Right renal cortex interstitium (tissue), 3 donors: ENCODE measurements at regions not wholly inside any gene's neighbourhood (a gene's known extent, or its start where the extent isn't known, plus 50 kb on each side); places are given as distances from the start of the nearest gene placed in this dataset.

ENCODE experiments used
- DNase-seq, 3 donors: peaks; one replicate each; pipeline ENCODE4 v3.0.0-alpha.2; 2013; ENCODE audit warnings: low read depth in 3 of 3, low spot score in 2 of 3

DNA sequence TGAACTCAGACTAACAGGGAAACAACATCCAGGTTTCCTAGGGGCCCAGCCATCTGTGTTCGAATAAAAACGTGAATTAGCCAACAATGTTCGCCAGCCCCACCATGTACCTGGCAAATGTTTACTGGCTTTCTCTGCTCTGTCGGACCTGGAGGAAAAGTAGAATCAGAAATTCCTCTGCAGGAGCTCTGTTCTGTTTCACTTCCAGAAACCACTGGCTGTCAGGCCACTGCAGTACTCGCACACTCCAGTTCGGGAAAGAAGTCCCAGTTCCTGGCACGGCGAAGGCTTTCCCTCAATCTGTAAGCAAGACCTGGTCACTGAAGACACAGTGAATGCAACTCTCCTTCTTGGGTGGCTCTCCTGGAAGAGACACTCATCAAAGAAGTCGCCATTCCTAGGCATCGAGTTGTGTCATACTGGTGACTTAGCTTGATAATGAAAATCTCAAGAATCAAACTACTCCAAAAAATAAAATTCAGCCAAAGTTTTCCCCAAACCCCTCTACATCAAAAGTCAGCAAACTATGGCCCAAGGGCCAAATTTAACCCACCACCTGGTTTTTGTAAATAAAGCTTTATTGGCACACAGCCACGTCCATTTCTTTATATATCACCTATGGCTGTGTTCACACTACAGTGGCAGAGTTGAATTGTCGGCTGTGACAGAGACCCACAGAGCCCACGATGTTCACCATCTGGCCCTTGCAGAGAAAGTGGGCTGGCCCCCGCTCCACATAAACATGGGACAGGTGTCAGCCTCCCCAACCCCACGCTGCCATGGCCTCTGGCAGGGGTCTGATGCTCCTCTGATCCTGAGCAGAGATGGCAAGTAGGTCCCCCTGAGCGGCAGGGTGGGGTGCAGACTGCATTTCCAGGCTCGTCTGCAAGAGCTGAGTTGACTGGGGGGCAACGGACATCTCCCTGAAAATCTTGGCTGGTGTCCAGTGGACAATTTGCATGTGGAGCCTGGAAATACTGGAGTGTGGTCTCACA lies 189.2 kb upstream of the DIO3 start:
- DNase-seq: no peak

- DNase-seq: no peak
These were observed 188.2 kb upstream of the DIO3 start for GRCh38 chr14:101372894-101373620.

DNA sequence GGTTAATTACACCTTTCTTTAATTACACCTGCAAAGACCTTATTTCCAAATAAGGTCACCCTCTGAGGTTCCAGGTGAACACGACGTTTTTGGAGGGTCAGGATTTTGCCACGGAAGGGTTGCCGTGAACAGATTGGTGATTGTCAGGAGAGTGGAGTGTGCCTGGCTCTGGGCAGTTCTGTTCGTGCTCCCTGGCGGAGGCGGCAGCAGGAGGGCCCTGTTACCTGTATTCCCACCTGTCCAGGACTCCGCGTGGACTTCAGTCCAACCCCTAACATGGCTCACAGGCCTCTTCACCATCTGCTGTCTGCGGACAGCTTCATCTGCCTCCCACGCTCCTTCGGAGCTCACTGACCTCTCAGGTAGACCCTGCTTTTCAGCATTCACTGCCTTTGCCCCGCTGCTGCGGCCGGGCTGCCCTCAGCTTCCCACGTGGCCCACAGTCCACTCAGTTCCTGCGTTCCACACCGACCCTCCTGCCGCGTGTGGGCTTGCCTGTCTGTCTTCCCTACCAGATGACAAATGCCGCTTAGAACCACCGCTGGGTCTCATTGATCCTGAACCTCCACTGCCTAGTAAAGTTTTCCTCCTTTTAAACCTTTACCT lies 187.5 kb upstream of the DIO3 start:
- no peak for DNase-seq

DNA sequence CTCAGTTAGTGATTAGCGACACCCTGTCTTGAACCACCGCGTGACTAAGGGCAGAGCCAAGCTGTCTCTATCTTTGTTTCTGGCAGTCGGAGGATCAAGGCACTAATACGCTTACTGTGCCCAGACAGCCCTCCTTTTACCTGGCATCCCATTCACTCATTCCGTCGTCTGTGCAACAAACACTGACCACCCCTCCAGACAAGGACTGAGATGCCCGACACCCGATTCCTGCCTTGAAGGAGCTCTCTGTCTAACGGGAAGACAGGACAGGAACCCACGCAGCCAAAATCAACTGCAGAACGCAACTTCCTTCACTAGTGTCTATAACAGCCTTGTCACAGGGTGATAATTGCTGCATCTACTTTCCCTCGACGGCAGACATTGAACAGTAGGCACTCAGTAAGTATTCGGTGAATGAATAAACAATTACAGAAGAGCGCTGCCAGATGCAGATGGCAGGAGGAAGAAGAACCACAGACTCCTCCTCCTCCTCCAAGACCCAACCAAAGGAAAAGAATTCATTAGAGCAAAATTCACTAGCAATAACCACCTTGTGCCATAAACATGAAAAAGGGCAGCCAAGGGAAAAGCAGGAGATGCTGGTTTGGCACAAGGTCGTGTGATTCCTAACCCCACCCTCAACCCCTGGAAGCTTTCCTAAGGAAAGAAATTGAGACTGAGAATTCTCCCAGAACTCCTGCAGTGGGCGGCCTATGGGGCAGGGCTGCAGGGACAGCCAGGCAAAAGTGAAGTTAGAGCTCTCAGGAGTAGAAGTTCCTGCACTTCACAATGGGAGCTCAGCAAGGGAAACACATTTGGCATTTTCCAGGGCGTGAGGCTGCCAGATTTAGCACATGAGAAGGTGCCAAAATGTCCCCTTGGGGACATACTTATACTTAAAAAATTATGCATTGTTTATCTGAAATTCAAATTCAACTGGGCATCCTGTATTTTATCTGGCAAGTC lies 186.6 kb upstream of the DIO3 start:
- no peak for DNase-seq

DNA sequence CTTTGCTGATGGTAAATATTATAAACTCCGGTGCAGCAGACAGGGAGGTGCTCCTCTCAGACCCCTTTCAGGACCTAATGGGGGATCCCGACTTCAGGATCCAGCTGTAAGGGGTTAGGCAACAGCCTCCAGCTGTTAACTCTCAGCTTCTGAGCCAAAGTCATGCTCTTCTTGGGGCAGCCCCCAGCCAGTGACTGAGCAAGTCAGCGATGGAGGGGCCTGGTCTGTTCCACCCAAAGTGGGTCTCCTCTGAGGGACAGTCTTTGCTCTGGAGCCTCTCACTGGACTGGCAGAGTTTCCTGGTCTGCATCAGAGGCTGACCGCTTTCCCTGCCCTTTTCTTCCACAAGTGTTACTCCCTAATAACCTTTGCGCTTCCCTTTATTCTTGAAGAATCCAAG lies 184.2 kb upstream of the DIO3 start:
- DNase-seq: no peak

GRCh38 chr14:101379842-101380241 lies 181.5 kb upstream of the DIO3 start:
- no peak for DNase-seq

GRCh38 chr14:101380512-101380911 lies 180.8 kb upstream of the DIO3 start:
- DNase-seq: no peak

DNA sequence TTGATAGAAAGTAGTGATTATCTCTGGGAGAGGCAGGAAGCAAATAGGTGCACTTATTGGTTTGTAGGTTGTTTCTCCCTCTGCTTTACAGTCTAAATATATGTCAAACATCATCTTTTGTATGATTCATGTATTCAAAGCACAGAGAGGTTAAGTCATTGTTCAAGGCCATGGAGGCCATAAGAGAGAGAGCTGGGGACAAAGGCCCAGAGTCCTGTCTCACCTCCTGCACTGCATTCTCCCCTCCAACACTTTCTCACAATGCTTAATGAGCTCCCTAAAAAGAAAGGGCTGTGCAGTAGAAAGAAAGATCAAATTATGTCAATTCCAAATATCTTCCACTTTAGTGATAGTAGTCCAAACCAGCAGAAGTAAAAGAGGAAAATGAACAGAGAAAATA lies 180.4 kb upstream of the DIO3 start:
- DNase-seq: no peak

DNA sequence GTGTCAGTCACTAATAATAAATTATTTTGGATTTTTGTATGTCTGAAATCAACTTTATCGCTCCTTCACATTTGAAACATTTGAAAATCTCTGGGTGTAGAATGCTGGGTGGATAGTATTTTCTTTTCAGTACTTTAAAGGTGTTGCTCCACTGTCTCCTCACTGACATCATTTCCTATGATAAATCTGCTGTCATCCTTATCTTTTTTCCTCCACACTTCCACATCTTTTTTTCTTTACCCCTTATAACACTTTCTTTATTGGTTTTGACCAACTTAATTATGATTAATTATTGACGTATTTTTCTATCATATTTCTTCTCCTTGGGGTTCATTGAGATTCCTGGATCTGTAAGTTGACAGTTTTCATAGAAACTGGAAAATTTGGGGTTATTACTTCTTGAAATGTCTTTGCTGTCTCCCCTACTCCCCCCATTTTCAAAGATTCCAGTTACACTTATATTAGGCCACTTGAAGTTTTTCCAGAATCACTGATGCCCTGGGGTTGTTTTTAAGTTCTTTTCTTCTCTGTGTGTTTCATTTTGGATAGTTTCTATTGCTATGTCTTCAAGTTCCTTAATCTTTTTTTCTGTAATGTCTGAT lies 177.5 kb upstream of the DIO3 start:
- no peak for DNase-seq

GRCh38 chr14:101394374-101394773 lies 166.9 kb upstream of the DIO3 start:
- no peak for DNase-seq

DNA sequence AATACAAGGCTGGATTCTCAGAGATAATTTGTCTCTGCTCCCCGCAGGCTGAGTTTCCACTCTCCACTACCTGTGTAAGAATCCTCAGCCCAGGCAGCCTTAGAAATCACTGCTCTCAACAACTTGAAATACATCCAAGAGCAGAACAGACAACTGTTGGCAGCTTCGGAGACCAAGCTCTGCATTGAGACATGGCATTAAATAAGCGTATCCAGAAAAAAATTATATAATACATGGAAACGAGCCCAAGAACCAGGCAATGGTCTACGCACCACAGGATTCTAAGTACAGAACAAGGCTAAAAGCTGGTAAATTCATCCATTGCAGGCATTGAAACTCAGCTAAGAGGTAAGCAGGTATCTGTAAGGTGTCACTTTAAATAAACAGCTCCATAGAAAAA lies 165.5 kb upstream of the DIO3 start:
- no peak for DNase-seq

- no peak for DNase-seq
These were observed 164.1 kb upstream of the DIO3 start for GRCh38 chr14:101397206-101397605.

DNA sequence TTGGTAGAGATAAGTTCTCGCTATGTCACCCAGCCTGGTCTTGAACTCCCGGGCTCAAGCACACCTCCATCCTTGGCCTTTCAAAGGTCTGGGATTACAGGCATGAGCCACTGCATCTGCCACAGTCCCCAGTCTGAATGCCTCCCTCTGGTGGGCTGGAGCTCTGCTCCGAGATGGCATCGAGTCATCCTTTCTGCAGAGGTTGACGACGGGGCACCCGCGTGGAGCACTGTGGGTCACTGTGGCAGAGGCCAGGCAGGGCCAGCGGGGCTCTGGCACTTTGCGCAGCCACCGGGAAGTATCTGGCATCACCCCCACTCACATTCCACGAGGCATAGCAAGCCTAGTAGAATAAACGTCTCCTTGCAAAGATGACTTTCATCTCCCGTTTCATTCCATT lies 163.3 kb upstream of the DIO3 start:
- DNase-seq: no peak

GRCh38 chr14:101399737-101400517 lies 161.4 kb upstream of the DIO3 start:
- DNase-seq: no peak

DNA sequence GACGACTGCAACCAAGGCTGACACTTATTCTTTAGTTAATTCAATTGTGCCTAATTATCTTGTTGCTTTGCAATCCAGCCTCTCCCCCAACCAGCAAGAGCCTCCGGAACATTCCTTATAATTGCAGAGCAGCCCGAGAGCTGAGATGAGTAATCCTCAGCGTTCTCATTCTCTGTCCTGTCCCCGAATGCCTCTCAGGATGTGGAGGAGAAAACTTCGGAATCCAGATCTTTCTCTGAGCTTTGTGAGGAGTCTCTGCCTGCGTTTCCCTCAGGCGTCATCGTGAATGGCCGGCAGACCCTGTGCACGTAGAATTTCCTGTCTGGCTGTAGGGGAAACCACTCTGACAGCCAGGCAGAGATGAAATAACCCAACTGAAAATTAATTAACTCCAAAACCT lies 160.5 kb upstream of the DIO3 start:
- peak in 1 of 3 donors; percentile 1 for DNase-seq

- DNase-seq: no peak
These were observed 158.2 kb upstream of the DIO3 start for GRCh38 chr14:101402936-101403660.

DNA sequence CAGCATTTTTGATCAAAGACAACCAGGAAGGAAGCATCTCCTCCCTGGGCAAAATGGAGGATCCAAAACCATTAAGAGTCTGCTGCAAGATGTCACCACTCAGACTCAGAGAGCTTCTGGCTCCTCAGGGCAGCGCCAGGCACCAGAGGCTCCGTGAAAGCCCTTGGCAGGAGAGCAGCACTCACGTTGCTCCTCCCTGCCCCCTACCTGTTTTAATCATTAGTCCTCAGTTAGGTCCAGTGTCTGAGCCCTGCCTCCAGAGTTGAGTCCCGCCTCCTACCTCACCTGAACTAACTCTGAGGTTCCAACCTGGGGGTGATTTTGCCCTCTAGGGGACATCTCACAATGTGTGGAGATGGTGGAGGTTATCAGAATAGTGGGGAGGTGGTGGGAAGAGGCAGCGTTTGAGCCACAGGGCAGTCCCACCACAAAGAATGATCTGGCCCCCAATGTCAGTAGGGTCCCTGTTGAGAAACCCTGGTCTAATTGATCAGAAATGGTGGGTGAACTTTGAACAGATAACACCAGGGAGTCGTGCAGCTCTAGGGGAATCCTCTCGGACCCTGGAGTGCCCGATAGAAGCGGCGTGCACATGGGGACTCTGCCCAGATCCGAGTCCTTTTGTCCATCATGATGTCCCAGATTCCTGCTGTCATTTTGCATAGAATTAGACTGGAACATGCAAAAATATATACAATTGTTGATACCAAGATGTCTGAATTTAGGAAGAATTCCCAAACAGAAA lies 156.7 kb upstream of the DIO3 start:
- no peak for DNase-seq
